GDM1 (cell line): ENCODE measurements at regions not wholly inside any gene's neighbourhood (a gene's known extent, or its start where the extent isn't known, plus 50 kb on each side); places are given as distances from the start of the nearest gene placed in this dataset.

Experiments used
- DNase-seq: peaks from one replicate; lab custom pipeline; 2025; lab: John Stamatoyannopoulos, UW

DNA sequence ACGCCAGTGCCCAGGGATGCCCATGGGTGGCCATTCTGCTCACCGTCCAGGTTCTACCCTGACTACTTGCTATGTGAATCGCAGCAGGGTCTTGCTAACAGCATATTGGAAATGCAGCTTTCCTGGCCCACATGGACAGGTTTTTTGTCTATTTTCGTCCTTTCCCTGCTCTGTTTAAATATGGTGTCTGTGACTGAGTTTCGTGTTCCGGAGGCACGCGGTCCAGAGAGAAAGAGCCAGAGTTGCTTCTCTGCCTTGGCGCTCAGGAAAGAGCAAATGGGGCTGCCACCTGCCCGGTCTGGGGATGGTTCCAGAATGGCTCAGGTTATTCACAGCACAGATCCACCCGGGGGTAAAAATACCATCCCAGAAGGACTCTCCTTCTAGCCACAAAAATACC is 456.2 kb downstream of the BCL11A start:
- DNase-seq, result no peak

DNA sequence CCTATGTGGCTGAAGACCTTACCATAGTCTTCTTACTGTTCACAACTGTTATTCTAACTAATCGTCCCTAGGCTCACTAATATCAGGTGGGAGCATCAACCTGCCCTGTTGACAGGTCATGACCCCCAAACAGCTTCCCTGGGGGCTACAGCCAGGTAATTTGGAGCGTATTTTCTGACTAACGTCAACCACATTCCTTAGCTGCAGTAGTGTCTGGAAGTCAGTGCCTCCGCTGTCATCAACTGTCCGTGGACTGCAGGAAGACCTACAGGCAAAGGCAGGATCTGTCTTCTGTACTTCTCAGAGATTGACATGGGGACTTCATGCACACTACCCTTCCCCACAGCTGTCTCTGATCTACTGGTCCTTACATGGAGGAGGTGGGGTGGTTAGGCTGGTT is 456.9 kb downstream of the BCL11A start:
- DNase-seq, result no peak

DNA sequence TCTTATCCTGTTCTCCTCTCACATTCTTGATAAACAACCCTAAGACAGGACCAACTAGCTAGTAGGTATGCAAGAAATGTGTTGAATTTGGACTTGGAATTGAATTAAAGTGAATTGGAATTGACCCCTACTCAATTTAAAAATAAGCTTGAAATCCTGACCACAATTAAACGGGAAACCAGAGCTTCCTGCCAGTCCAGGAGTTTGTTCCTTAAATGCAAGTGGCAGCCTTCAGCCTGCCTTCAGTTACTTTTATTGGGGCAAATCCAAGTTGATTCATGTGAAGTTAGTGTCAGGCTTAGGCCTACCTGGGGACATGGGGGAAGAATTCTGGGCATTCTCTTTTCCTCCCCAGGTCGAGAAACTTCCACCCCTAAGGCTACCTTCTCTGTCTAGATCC is 457.6 kb downstream of the BCL11A start:
- peak; percentile 65 for DNase-seq

DNA sequence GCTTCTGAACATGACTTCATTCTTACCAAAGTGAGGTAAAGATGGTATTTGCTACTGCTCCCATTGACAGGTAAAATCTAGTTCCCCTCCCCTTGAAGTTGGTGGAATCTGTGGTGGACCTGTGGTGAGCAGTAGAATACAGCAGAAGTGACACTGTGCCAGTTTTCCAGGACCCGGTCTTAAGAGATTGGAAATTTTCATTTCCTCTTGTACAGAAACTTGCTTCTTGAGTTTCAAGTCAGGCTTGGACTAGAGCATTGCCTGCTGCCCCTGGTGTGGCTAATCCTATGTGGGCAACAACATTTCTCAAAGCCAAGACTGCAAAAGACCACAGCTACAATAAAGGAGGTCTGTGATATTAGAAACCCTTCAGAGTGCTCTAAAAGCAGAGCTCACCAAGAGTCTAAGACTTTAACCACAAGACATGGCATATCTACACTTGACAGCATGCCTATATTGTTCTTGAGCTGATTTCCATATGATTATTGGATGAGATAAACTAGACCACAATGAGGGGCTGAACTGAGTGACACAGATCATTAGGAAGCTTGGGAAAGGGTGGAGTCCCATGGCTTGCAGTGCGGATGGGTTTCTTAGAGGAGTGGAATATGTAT is 458.1 kb downstream of the BCL11A start:
- DNase-seq, result peak; percentile 73

DNA sequence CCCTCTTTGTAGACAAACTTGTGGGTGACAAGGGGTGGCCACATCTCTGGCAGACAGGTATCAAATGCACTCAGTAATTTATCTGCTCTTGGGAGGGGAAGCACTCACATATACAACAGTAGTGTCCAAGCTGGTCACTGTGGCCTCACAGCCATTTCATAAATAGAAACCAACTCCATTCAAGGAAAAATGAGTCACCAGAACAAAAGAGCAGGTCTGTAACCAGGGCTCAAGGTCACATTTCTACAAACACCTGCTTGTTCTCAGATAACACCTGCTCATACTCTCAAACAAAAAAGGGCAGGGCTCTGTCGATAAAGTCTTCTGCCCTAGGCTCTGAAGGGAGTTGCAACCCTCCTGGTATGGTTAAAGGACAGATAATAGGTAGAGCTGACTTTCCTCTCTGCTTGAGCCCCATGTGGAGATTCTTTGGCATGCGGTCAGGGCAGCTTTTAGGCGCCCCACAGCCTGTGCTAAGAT is 459.0 kb downstream of the BCL11A start:
- DNase-seq, result no peak

DNA sequence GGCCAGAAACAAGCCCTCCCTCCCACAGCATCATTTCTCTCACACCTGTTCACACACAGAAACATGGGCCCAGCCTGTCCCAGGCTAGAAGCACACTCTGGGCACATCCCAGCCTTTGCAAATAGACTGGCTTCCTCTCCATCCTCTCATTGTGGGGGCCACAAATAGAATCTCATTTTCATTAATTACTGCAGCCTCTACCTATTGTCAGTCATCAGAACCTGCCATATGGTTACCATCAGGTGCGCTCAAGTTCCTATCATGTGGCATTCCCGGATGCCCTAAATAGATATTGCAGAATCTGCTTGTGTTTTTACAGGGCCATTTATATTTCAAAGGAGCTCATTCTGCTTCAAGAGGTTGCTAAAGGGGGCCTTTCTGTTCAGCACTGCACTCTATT is 460.7 kb downstream of the BCL11A start:
- no peak for DNase-seq

DNA sequence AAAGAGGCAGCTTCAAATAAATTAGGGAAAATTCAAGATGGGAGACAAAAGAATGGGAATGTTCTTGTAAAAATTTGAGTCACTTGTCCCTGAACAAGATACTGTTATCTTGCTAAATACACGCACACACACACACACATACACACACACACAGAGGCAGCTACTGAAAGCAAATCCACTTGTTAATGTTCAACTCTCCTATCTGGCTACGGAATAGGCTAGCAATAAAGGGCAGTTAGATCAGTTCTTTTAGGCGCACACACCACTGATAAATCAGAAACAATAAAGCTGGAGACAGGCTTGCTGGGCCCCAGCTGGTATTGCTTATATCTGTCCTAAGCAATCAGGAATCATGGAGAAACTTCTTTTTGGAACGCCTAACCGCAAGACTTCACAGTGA is 461.6 kb downstream of the BCL11A start:
- DNase-seq, result no peak

DNA sequence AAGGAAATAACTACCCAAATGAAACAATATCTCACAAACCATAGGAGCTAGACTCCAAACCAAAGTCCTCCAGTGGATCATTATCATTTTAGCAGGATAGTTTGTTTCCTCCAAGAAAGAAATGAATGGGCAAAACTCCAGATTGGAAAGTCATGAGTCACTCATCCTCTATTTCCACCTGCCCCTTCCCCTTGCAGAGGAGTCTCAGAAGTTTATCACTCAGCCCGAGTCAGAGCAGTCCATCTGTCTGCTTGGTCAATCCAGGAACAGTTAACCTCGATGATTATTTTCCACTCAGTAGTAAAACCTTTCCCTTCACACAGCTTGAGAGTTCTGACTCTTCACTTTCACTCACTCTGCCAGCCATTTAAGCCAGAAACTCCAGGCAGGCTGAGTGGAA is 462.2 kb downstream of the BCL11A start:
- no peak for DNase-seq

DNA sequence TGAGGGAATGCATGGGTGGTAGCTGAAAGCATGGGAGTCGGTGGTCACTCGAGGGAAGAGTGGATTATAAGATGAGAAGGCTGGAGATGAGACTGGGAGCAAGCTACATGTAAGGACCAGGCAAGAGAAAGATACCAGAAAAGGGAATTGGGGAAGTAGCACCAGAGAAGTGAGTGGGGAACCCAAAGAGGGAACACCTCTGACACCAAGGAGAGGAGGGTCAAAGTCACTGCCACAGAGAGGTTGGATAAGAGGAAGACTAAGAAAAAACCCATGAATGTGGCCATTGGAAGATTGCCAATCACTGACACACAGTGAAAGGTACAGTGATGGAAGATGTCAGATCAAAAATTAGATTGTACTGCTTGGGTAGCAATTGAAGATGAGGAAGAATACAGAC is 473.9 kb downstream of the BCL11A start:
- peak; percentile 30 for DNase-seq

DNA sequence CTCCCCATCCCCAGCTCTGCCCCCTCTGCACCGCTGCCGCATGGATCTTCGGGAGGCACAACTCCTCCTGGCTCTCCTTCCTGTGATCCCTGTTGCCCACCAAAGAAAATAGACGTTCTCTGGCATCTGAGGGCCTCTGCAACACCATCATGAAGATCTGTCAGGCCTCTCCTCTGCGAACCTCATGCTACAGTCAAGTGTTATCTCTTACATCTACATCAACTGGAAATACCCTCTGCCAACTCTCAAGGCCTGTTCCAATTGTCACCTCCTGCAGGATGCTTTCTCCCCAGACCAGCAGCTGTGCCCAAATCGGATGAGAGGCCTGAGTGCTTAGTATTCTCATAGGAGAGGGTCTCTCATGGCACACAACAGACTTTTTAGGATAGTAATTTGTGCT is 478.4 kb downstream of the BCL11A start:
- no peak for DNase-seq

DNA sequence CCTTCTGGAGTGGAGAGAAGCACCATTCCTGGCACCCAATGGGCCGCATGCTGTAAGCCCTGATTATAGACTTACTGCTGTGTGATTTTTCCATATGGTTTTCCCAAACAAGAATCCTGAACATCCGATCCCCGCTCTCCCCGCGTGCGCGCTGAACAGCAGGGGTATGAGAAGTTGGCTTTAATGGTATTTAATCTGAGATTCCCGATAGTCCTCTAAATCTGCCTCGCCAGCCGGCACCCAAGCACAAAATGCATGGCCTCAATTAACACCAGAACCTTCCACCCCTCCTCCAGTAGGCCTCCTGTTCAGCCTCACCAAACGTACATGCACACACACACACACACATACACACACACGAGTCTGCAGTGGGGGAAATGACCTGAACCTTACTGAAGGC is 480.3 kb downstream of the BCL11A start:
- DNase-seq, result no peak

DNA sequence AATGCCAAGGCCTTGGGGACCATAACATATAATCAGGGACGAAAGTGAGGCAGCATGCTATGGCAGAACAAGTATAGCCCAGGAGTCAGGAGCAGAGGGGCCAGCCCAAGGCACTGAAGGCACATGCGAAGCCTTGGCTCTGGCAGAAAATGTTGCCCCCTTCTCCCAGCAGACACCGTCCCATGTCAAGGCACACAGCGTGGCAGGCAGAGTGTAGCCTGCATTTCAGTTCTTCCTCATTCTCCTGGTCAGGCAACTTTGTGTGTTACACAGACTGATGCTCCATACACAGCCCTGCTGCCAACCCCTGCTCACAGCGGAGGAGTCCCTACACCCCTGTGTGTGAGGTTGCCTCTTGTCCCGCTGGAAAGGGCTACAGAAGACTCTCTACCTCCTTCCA is 480.8 kb downstream of the BCL11A start:
- no peak for DNase-seq

DNA sequence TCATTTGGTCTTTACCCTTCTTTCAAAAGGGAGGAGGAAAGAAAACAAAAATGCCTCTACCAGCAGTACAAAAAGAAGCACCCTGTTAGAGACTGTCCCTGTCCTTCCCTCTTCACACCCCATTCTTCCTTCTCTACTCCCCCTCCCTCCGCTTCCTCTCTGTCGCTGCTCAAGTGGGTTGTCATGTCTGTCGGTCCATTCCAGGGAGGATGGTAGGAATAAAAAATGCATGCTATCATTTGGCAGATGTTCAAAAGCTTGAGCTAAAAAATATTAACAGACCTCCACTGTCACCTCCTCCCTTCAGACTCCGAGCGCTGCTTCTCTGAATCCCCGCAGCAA is 482.0 kb downstream of the BCL11A start:
- no peak for DNase-seq

DNA sequence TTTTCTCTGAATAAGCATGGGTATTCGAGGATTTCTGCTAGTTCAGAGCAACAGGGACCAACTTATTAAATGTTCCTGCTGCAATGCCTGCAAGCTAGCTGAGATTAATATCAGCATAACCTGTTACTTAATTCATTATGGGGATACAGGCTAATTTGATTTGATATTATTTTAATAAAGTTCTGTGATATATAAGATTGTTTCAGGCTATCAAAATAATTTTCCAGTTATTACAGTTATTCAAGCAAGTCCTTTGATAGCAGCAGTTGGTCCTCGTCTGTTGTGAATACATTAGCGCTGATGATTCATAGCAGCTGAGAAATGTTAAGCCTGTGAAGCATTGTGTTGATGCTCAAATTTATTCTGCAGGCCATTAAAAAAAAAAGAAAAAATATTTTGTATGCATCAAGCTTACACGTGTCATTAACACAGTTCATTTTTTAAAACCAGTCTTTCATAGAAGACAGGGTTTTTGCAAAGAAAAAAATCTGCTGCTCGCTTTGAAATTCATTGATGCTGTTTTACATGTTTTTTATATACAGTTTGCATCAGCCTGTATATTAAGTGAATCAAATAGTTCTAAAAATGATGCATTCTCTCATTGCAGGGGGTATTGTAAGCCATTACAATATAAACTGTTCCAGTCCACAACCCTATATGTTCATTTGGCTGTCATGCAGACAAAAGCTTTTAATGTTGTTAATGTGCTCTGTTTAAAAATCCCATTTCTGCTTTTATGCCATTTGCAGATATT is 482.5 kb downstream of the BCL11A start:
- no peak for DNase-seq

DNA sequence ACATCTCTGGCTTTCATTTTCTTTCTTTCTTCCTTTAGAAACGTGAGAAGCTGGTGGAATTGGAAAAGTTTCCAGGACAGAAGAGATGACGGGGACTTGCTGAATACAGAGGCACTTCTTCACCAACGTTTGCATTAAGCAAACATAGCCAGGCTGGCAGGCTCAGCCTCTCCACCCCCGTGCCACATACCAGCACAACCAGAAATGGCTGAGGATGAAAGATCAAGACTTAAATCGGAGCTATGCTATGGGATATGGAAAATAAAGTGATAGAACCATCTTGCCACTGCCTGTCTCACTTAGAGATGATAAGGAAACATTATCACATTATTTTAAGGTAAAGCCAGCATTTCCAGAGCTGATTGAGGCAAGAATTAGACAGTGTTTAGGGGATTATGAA is 483.3 kb downstream of the BCL11A start:
- DNase-seq, result no peak

DNA sequence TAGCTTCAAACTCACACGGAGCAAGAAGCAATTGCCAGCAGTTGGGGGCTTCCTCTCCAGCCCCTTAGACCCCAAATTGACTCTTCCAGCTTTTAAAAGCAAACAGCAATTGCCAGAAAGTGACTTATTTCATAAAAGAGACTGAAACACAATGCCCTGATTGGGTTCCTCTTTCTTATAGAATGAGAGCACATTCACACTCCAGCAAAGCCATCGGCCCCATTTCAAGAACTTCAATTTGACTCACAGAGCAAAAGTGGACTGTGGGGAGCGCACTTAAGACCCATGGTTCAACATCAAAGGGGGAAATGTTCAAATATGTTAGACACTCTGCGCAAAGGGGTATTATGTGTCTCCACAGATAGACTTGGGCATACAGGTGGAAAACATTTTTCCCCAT is 484.7 kb downstream of the BCL11A start:
- DNase-seq, result no peak

DNA sequence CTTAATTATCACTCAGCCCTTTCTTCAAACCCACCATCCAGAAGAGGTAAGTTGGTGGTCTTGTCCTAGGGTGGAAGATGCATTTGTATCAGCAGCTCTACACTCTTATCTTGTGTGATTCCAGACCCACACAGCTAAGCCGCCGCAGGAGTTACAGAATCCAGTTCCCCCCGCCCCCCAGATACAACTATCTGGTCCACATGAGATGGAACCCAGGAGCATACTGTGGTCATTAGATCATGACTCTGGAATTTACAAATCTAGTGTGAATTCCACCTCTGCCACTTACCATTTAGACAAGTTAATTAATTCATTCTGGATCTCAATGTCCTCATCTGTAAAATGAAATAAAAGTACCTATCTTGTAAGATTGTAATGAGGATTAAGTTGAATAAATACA is 486.4 kb downstream of the BCL11A start:
- DNase-seq, result no peak

DNA sequence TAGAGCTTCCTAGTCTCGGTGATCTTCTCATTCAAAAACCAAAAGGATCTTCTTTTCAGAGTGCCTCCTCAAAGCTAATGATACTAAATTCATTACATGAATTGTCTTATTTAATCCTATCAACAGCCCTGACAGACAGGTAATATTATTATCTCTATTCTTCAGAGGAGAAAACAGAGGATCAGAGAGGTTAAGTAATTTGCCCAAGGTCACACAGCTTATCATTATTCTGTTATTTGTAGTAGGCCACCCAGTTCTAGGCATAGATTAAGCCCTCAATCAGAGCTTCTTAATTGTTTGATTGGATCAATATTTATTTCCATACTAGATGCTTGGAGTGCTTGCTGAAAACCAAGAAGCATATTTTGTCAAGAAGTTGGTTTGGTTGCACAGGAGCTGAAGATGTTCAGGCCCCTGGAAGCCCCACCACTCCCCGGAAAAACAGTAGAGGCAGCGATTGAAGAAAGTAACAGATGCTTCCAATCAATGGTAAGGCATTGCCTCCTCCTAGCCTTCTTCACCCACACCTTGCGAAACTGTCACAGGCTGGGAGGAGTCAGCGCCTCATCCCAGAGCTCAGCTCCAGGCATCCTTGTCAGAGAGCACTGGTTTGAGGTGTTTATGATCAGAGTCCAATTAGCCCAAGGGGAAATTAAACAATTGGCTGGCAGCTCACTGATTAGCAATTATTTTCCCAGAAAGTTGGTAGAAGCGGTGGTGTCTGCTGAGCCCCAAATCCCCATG is 487.2 kb downstream of the BCL11A start:
- DNase-seq, result no peak

DNA sequence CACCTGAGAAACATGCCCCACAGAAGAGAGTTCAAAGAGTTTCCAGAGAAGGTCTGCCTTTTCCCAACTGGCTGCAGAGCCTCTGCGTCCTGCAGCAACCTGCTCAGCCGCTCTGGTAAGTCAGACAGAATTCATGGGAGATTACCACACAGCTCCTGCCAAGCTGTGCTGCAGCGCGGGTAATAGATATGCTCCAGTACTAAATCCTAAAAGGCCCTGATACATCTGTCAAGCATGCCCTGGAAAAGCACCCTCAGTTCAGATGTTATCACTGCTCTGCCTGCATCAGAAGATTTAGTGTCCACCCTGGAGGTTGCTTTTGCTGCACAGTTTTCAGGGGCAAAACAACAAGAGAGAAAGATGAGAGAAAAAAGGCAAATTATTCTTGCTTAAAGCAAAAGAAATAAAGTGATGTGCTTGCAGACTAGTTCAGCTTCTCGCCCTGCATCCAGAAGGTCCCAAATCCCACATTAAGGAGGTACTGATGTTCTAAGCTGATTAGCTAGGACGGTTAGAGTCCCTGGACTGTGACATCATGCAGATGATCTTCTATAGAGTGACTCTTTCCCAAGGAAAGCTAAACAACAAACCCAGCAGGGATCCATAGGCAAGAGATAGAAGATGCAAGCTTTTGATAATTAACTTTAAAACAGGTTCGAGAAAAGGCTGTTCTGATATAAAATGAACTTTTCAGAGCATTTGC is 488.6 kb downstream of the BCL11A start:
- DNase-seq, result no peak

DNA sequence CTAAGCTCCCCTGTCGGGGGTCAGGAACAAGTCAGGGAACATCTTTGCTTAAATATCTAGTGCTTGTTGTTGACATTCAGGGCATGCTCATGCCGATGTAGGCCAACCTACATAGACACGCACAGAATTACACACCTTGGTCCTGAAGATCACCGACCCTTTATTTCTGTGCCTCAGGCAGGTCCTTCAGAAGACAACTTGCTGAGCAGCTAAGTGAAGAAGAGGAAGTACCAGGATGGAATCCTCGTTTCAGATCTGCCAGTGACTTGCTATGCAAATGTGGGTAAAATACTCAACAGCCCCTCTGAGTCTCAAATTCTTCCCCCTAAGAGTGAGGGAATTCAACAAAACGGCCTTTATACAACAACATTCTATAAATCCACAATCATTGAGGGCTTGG is 494.7 kb downstream of the BCL11A start:
- DNase-seq, result peak; percentile 29

DNA sequence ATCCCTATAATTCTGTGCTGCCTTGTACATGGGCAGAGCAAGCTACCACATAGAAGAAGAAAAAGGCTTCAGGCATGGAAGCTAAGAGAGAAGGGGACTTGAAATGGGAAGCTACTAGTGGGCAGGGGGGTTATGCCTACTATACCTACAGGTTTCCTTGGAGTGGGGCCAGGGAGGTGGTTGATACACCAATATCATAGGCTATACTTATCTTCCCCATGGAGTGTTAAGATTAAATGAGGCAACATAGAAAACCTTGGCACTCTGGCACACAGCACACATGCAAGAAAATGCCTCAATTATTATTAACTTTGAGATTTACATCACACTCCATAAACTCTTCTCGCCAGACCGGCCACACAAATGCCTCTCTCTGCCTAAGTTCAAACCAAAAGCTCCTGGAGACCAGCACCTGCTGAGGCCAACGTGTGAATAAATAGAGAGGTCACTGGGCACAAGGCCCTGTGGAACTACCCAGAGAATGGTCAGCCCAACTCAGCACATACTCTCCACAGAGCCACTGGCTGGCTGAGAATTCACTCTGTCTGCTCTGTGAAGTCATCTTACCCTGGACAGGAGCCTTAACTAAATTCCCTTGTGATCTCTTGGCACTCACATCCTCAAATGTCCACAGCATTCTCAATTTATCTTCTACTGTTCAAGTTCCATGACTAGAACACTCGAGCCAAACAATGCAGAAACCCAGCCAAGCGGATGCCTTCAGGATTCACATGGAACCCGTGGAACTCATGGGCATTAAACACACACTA is 498.7 kb downstream of the BCL11A start:
- no peak for DNase-seq

DNA sequence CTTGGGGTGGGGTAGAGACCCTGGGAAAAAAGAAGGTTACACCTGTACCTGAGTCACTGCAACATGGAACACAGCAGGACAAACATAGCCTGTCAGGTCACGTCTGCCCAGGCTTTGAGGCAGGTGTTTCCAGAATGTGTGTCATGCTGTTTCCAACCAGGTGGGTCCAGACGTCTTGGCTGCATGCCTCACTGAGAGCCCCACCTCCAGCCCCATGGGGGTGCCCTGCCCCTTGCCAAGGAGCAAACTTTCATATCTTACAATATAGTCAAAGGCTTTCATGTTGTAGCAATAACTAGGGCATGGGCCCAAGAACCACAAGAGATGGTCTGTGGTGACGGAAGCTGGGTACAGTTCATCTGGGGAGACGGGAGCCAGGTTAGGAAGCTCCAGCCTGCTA is 499.7 kb downstream of the BCL11A start:
- DNase-seq, result no peak
